ENCODE measurements at regions not wholly inside any gene's neighbourhood (a gene's known extent, or its start where the extent isn't known, plus 50 kb on each side); places are given as distances from the start of the nearest gene placed in this dataset.

GRCh38 chr4:13881892-13882291, 254.4 kb upstream of the BOD1L1 start:
- TF ChIP-seq EZH2phosphoT487 (IDR thresholded peaks at IDR 0.05; ENCODE audit: borderline replicate concordance, low read length) (no peak), CTCF (conservative IDR thresholded peaks at IDR 0.05; ENCODE audit: low read depth, low read length) (no peak; the same call in 1 of the 2 replicates), EZH2 (IDR thresholded peaks at IDR 0.05; ENCODE audit: low read length, unreplicated experiment) (no peak)
